ENCODE measurements at regions not wholly inside any gene's neighbourhood (a gene's known extent, or its start where the extent isn't known, plus 50 kb on each side); places are given as distances from the start of the nearest gene placed in this dataset.
"Not testable (repeated sequence)": the region's sequence is repeated elsewhere in the genome, so short reads cannot be mapped to it uniquely, and the experiment has no call there.

- not testable (repeated sequence) for DNase-seq (ENCODE audit: low spot score)
These were observed 1600.0 kb upstream of the NUDT12 start for GRCh38 chr5:105162557-105162956.

- no peak for DNase-seq (ENCODE audit: low spot score)
These were observed 1595.9 kb upstream of the NUDT12 start for GRCh38 chr5:105158526-105158925.

GRCh38 chr5:105150323-105150722, 1587.7 kb upstream of the NUDT12 start:
- DNase-seq (ENCODE audit: low spot score): no peak

DNA sequence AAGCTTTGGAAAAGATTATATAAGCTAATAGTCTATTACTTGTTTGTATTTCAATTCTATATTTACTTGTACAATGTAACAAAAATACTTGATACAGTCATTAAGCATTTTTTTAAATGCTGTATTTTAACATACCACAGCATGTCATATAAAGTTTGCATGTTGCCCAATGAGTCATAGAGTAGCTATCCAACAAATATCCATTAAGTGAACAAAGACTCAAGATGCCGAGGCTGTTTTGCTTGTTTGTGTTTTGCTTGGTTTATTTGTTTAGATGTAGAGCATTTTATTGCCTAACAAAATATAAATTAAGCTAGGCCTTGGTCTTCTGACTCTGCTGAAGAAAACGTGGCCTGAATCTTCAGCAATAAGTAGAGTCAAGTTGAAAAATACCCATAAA, 1584.3 kb upstream of the NUDT12 start:
- no peak for DNase-seq (ENCODE audit: low spot score)

GRCh38 chr5:105145152-105145551, 1582.6 kb upstream of the NUDT12 start:
- DNase-seq (ENCODE audit: low spot score): no peak

DNA sequence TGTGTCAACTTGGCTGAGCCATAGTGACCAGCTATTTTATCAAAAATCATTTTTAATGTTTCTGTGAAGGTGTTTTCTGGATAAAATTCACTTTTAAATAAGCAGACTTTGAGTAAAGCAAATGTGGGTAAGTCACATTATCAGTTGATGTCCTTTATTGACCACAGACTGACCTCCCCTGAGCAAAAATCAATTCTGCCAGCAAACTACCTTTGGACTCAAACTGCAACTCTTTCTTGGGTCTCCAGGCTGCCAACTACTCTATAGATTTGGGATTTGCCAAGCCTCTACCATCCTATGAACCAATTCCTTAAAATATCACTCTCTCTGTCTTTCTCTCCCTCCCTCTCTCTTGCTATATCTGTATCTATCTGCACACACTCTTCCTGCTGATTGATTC, 1571.7 kb upstream of the NUDT12 start:
- DNase-seq (ENCODE audit: low spot score): no peak

DNA sequence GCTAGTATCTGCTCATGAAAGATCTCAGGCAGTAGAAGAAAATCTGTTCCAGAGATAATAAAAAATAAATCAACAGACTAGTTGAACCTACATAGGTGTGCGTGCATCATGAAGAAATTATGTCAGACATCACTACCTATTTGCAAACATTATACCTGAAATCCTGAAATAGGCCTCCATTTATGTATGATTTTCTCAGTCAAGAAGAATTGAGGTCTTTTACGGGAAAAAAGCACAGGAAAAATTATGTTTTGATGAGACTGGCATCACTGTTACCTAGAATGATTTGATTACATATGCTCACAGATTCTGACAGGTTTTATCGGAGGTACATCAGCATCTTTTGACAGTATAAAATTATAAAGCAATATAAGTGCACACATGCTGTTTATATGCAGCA, 1570.5 kb upstream of the NUDT12 start:
- DNase-seq (ENCODE audit: low spot score): no peak

- DNase-seq (ENCODE audit: low spot score): no peak
These were observed 1570.0 kb upstream of the NUDT12 start for GRCh38 chr5:105132581-105132980.

GRCh38 chr5:105131045-105131444, 1568.5 kb upstream of the NUDT12 start:
- no peak for DNase-seq (ENCODE audit: low spot score)

- no peak for DNase-seq (ENCODE audit: low spot score)
These were observed 1539.0 kb upstream of the NUDT12 start for GRCh38 chr5:105101577-105101976.

DNA sequence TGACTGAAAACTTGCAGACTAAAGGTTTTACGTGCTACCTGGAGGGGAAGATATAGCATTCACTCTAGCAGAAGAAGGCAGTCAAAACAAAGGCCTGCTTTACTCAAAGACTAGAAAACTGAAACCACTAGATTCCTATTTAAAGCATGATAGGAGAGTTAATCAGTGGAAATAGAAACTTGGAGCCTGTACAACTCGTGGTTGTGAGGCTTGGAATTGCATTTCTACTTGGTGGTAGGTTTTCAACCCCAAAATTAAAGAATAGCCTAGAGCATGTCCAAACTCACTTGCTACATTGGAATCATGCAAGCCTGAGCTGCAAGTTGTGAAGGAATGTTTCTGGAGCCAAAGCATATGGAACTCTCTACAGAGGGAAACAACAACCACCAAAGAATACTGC, 1526.4 kb upstream of the NUDT12 start:
- DNase-seq (ENCODE audit: low spot score): no peak

DNA sequence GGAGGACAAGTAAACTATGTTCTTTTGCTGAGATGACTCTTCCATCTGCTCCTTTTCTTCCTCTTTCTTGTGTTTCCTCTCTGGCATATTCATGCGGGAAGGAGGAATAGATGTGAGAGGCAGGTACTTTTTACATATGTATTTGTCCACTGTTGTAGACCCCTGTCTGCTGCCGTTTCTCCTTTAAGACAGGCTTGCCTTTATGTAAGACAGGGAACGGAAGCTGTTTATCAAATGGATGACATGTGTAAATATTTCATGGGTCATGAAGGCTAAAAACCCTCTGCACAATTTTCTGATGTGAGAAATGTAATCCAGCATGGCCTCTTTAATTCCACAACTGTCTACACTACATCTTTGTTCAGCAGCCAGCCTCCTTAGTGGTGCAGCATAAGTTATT, 1525.5 kb upstream of the NUDT12 start:
- DNase-seq (ENCODE audit: low spot score): no peak

DNA sequence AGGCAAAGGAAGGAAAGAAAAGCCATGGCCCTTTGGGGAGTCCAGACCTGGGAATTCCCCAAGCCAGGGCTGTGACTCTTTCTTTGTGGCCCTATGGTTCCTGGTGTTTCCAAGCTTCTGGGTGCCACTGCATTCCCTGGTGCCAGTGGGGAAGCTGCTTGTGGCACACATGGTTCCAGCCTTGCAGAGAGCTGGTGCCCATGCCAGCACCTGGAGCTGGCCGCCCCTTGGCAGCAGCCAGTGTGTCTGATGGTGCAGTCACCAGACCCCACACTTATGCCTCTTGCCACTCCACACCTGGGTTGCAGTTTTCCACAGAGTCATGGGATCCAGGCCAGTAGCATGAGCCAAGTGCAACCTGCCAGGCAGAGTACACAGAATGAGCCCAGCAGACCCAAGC, 1495.3 kb upstream of the NUDT12 start:
- DNase-seq (ENCODE audit: low spot score): no peak

GRCh38 chr5:105057001-105057436, 1494.4 kb upstream of the NUDT12 start:
- DNase-seq (ENCODE audit: low spot score): no peak

- DNase-seq (ENCODE audit: low spot score): no peak
These were observed 1491.8 kb upstream of the NUDT12 start for GRCh38 chr5:105054406-105054805.

DNA sequence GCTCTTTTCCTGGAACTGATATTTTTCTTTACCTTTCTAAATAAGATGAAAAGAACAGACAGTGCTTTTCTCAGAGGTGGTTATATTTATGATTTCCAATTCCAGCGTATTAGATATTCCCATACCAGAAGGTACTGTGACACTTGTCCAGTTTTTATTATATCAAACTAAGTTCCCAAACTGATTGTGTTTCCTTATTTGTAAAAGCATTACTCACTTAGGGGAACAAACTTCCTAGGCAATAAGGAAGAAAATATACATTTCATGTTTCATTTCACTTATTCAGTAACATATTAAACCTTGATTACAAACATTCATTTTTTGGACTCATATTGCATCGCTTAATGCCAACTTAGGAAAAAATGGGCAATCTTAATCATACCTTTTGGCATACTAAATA, 1480.0 kb upstream of the NUDT12 start:
- no peak for DNase-seq (ENCODE audit: low spot score)

- DNase-seq (ENCODE audit: low spot score): not testable (repeated sequence)
These were observed 1474.2 kb upstream of the NUDT12 start for GRCh38 chr5:105036814-105037213.

DNA sequence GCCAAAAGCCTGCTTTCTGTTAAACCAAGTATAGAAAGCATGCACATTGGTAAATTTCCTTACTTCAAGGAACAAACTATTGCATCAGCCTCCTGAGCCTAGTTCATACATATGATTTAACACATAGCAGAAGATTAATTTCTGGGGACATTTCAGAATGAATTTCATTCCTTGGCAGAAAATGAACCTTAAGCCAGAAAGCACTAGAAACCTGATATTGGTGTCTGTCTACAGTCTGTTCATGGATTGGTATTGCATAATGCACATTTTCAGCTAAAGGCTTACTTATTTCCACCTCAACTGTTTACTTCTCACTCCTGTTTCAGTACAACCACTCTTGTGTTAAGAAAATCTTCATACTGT, 1471.8 kb upstream of the NUDT12 start:
- DNase-seq (ENCODE audit: low spot score): no peak

DNA sequence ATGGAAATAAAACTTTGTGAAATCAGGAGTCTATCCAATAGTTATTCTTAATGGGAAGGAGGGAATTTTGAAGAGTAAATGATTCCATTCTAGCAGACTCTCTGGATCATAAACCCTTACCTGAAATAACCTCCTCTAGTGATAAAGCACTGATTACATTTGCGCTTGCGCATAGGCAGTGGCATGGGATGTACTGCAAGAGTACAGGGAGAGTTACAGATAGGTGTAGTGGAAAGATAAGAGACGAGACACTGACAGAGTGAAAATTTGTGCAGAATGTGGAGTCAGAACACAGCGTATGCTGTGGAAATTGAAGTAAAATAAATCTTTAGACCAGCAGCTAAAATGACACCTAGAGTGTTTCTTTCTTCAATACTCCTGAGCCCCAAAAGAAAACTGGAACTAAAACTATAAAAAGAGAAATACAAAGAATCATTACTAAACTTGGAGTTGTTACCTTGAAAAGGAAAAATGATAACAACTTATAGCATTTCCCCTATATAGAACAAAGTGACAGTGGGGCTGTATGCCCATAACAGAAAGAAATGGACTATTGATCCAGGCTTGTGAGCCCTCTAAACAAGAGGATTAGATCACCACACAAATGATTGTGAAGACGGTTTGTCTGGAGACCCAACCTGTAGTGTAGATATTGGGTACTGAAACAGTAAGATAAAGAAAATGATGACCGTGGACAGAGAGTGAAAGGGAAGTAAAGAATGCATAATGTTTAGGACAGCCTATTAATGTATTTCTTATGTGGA, 1471.2 kb upstream of the NUDT12 start:
- DNase-seq (ENCODE audit: low spot score): no peak

DNA sequence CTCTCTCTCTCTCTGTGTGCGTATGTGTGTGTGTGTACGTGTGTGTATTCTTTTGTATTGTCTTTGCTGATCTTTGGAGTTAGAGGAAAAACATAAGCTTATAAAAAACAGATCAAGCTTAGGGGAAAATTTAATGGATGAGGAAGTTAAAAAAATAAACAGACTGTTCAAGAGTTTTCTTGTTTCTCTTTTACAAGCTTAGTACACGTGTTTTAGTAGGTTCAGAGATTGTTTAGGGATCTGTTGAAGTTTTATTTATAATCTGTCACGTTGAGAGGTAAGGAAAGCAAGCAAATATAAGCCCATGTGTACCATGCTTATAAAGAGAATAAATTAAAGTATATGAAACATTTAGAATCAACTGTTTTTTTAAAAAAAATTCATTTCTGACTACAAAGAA, 1470.3 kb upstream of the NUDT12 start:
- DNase-seq (ENCODE audit: low spot score): no peak

- DNase-seq (ENCODE audit: low spot score): no peak
These were observed 1467.6 kb upstream of the NUDT12 start for GRCh38 chr5:105030153-105030552.

DNA sequence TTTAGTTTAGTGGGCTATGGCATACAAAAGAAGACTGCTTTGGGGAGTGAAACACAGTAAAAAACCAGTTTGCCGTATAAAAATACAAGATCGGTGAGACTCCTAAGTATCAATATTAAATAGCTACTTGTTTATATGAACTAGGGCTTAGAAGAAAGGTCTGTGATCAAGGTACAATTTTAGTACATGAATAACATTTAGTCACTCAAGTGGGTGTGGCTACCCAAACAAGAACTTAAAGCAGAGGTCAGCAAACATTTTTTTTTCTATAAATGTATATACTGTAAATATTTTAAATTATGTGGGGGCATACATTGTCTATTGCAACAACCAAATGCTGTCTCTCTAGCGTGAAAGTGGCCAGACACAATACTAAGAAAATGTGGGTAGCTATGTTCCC, 1452.5 kb upstream of the NUDT12 start:
- no peak for DNase-seq (ENCODE audit: low spot score)

DNA sequence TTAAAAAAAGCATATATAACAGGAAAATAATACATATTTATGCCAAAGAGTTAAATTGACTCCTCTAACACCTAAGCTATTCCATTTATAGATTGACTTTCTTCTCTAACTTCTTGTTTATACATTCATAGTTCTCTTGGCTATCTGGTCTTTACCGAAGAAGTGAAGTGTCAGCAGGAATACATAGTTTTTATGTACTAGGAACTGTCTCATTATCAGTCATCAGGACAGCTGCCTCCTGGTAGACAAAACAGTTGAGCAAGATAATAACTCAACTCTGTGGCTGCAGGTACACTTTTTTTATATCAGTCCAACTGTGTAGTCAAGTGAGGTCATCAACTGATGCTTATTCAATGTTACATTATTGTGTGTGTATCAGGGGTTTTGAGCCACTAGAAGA, 1436.0 kb upstream of the NUDT12 start:
- no peak for DNase-seq (ENCODE audit: low spot score)

DNA sequence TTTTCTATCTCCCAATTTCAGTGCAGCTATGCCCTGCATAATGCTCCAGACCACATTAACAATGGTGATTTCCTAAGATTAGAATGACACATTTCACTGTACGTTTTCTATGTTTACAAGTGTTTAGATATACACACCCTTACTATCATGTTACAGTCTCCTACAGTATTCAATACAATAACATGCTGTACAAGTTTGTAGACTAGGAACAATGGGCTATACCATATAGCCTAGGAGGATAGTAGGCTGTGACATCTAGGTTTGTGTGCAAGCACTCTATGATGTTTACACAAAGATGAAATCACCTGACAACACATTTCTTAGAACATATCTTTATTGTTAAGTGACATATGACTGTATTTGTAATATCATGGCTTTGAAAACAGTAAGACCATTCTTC, 1435.6 kb upstream of the NUDT12 start:
- DNase-seq (ENCODE audit: low spot score): no peak
